ENCODE measurements at regions not wholly inside any gene's neighbourhood (a gene's known extent, or its start where the extent isn't known, plus 50 kb on each side); places are given as distances from the start of the nearest gene placed in this dataset.
"Not testable (repeated sequence)": the region's sequence is repeated elsewhere in the genome, so short reads cannot be mapped to it uniquely, and the experiment has no call there.

GRCh38 chr9:85858056-85858750 lies 82.7 kb upstream of the NAA35 start:
- Histone ChIP-seq H3K4me3 (ENCODE audit: low read depth, low read length, poor library complexity, severe bottlenecking) (no peak overlapping the region), H4K20me1 (ENCODE audit: insufficient read depth, low read length) (no peaks in the 10 kb centered on the region)
- TF ChIP-seq EZH2 (IDR thresholded peaks at IDR 0.05; ENCODE audit: borderline replicate concordance, low read length) (no peak), CTCF (IDR thresholded peaks at IDR 0.05; ENCODE audit: low read length) (no peak)

GRCh38 chr9:85859765-85860164 lies 81.2 kb upstream of the NAA35 start:
- Histone ChIP-seq H3K9ac (ENCODE audit: low read length) (no peak overlapping the region), H3K27me3 (ENCODE audit: insufficient read depth, low read length) (no peaks in the 10 kb centered on the region), H3K4me3 (ENCODE audit: low read depth, low read length, poor library complexity, severe bottlenecking) (no peak overlapping the region), H2AFZ (ENCODE audit: low read length) (no peak overlapping the region), H3K4me2 (ENCODE audit: low read length) (no peak overlapping the region), H3K4me1 (ENCODE audit: insufficient read depth, low read length, severe bottlenecking) (no peaks in the 10 kb centered on the region), H3K9me3 (ENCODE audit: low read length) (no peaks in the 10 kb centered on the region), H3K9me2 (ENCODE audit: low read depth, low read length) (no peaks in the 10 kb centered on the region), H4K20me1 (ENCODE audit: insufficient read depth, low read length) (no peaks in the 10 kb centered on the region), H3F3A (ENCODE audit: insufficient read depth, low read length) (no peaks in the 10 kb centered on the region), H3K27ac (ENCODE audit: low read depth, low read length, poor library complexity, severe bottlenecking) (no peak overlapping the region), H3K36me3 (ENCODE audit: insufficient read depth, low read length) (no peaks in the 10 kb centered on the region), H3K79me2 (ENCODE audit: insufficient read depth, low read length) (no peaks in the 10 kb centered on the region)
- TF ChIP-seq CTCF (IDR thresholded peaks at IDR 0.05; ENCODE audit: low read length) (no peak), EZH2 (IDR thresholded peaks at IDR 0.05; ENCODE audit: borderline replicate concordance, low read length) (no peak)

More at GRCh38 chr9:85858056-85858750, 82.7 kb upstream of the NAA35 start:
- Histone ChIP-seq H3K4me1 (ENCODE audit: insufficient read depth, low read length, severe bottlenecking) (no peaks in the 10 kb centered on the region), H3K4me2 (ENCODE audit: low read length) (no peak overlapping the region), H3K9me2 (ENCODE audit: low read depth, low read length) (no peaks in the 10 kb centered on the region), H3K27me3 (ENCODE audit: insufficient read depth, low read length) (no peaks in the 10 kb centered on the region), H3K36me3 (ENCODE audit: insufficient read depth, low read length) (no peaks in the 10 kb centered on the region), H3K79me2 (ENCODE audit: insufficient read depth, low read length) (no peaks in the 10 kb centered on the region), H3K27ac (ENCODE audit: low read depth, low read length, poor library complexity, severe bottlenecking) (no peak overlapping the region), H3F3A (ENCODE audit: insufficient read depth, low read length) (no peaks in the 10 kb centered on the region), H2AFZ (ENCODE audit: low read length) (no peak overlapping the region), H3K9me3 (ENCODE audit: low read length) (no peaks in the 10 kb centered on the region), H3K9ac (ENCODE audit: low read length) (no peak overlapping the region)

- not testable (repeated sequence) for H3F3A ChIP-seq (ENCODE audit: insufficient read depth, low read length); H3K27me3 ChIP-seq (ENCODE audit: insufficient read depth, low read length); H4K20me1 ChIP-seq (ENCODE audit: insufficient read depth, low read length); H3K4me1 ChIP-seq (ENCODE audit: insufficient read depth, low read length, severe bottlenecking); H3K4me3 ChIP-seq (ENCODE audit: low read depth, low read length, poor library complexity, severe bottlenecking); H3K9me3 ChIP-seq (ENCODE audit: low read length); H3K4me2 ChIP-seq (ENCODE audit: low read length); H3K36me3 ChIP-seq (ENCODE audit: insufficient read depth, low read length); H3K79me2 ChIP-seq (ENCODE audit: insufficient read depth, low read length); H2AFZ ChIP-seq (ENCODE audit: low read length); H3K27ac ChIP-seq (ENCODE audit: low read depth, low read length, poor library complexity, severe bottlenecking); H3K9ac ChIP-seq (ENCODE audit: low read length); H3K9me2 ChIP-seq (ENCODE audit: low read depth, low read length)
These were observed 79.1 kb upstream of the NAA35 start for GRCh38 chr9:85861882-85862281.

GRCh38 chr9:85863875-85864274 lies 77.1 kb upstream of the NAA35 start:
- Histone ChIP-seq H3K9me3 (ENCODE audit: low read length) (no peaks in the 10 kb centered on the region), H3K4me1 (ENCODE audit: insufficient read depth, low read length, severe bottlenecking) (no peaks in the 10 kb centered on the region), H3K79me2 (ENCODE audit: insufficient read depth, low read length) (no peaks in the 10 kb centered on the region), H3K4me3 (ENCODE audit: low read depth, low read length, poor library complexity, severe bottlenecking) (no peak overlapping the region), H3K36me3 (ENCODE audit: insufficient read depth, low read length) (no peaks in the 10 kb centered on the region), H3F3A (ENCODE audit: insufficient read depth, low read length) (no peaks in the 10 kb centered on the region), H3K9me2 (ENCODE audit: low read depth, low read length) (no peaks in the 10 kb centered on the region), H4K20me1 (ENCODE audit: insufficient read depth, low read length) (no peaks in the 10 kb centered on the region), H3K9ac (ENCODE audit: low read length) (no peak overlapping the region), H2AFZ (ENCODE audit: low read length) (no peak overlapping the region), H3K4me2 (ENCODE audit: low read length) (no peak overlapping the region), H3K27ac (ENCODE audit: low read depth, low read length, poor library complexity, severe bottlenecking) (no peak overlapping the region), H3K27me3 (ENCODE audit: insufficient read depth, low read length) (no peaks in the 10 kb centered on the region)
- TF ChIP-seq EZH2 (IDR thresholded peaks at IDR 0.05; ENCODE audit: borderline replicate concordance, low read length): no peak
- no peak for TF ChIP-seq CTCF (IDR thresholded peaks at IDR 0.05; ENCODE audit: low read length)

Data from OCI-LY1 (cell line).